Panc1 (cell line): ENCODE measurements at regions not wholly inside any gene's neighbourhood (a gene's known extent, or its start where the extent isn't known, plus 50 kb on each side); places are given as distances from the start of the nearest gene placed in this dataset.

Experiments used
- POLR2AphosphoS5 ChIP-seq: IDR thresholded peaks from 2 replicates; pipeline ENCODE4 v1.6.1; 2012; ENCODE audit warnings: mild to moderate bottlenecking, low read depth, low read length, moderate library complexity
- REST ChIP-seq, 2 experiments: IDR thresholded peaks; 2 replicates each; pipeline ENCODE4 v1.6.1; 2011 to 2012; ENCODE audit warnings: low read depth in 2 of 2, control low read depth in 1 of 2, low read length in 1 of 2, mild to moderate bottlenecking in 1 of 2, moderate library complexity in 1 of 2; ENCODE audit not compliant: insufficient read depth in 1 of 2
- SIN3A ChIP-seq: IDR thresholded peaks from 2 replicates; pipeline ENCODE4 v1.6.1; 2012; ENCODE audit warnings: low read depth, mild to moderate bottlenecking, low read length, moderate library complexity, borderline replicate concordance; ENCODE audit not compliant: insufficient read depth
- TF ChIP-seq, protein P1 (sequence below): fragments of 450-650 bp; IDR thresholded peaks from 2 replicates; pipeline ENCODE4 v1.5.1; 2017; ENCODE audit warnings: mild to moderate bottlenecking

GRCh38 chr3:145175626-145176025 lies 985.4 kb downstream of the PLOD2 start:
- TF ChIP-seq, protein P1, sequence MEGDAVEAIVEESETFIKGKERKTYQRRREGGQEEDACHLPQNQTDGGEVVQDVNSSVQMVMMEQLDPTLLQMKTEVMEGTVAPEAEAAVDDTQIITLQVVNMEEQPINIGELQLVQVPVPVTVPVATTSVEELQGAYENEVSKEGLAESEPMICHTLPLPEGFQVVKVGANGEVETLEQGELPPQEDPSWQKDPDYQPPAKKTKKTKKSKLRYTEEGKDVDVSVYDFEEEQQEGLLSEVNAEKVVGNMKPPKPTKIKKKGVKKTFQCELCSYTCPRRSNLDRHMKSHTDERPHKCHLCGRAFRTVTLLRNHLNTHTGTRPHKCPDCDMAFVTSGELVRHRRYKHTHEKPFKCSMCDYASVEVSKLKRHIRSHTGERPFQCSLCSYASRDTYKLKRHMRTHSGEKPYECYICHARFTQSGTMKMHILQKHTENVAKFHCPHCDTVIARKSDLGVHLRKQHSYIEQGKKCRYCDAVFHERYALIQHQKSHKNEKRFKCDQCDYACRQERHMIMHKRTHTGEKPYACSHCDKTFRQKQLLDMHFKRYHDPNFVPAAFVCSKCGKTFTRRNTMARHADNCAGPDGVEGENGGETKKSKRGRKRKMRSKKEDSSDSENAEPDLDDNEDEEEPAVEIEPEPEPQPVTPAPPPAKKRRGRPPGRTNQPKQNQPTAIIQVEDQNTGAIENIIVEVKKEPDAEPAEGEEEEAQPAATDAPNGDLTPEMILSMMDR, result no peak
- TF ChIP-seq REST (IDR thresholded peaks at IDR 0.05; ENCODE audit: insufficient read depth in 1 of 2, low read depth in 2 of 2, low read length in 1 of 2) (no peak), POLR2AphosphoS5 (no peak), SIN3A (no peak)
